ENCODE measurements at regions not wholly inside any gene's neighbourhood (a gene's known extent, or its start where the extent isn't known, plus 50 kb on each side); places are given as distances from the start of the nearest gene placed in this dataset.

DNA sequence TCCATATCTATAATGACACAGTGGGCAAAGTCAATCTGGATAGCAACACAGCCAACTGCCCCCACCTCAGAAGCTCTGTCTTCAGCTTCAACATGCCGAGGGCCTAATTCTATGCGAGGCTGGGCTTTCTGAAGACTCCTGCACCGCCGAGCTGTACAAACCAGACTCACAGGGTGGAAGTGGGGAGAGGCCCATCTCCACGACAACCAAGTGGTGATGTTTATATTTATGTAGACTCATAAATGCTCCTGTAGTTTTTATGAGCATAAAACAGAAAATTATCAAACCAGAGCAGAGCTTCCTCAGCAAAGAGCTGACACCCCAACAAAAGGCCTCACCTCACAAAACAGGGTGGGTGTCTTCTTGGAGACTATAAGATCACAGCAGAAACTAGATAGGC lies 77.0 kb upstream of the LGALSL start:
- Histone ChIP-seq H3K27ac (ENCODE audit: low read depth in 1 of 2, low read length in 1 of 2) (no peak overlapping the region), H3K27me3 (ENCODE audit: control insufficient read depth in 2 of 2, insufficient read depth in 1 of 2, low read length in 1 of 2) (no peaks in the 10 kb centered on the region), H3K36me3 (ENCODE audit: control insufficient read depth in 2 of 2, insufficient read depth in 2 of 2, low read length in 1 of 2) (no peaks in the 10 kb centered on the region), H3K4me3 (ENCODE audit: low read length in 2 of 2) (no peak overlapping the region), H3K9me3 (ENCODE audit: control insufficient read depth in 2 of 2, insufficient read depth in 1 of 2, low read length in 1 of 2) (no peaks in the 10 kb centered on the region), H3K4me1 (ENCODE audit: control insufficient read depth in 2 of 2, insufficient read depth in 2 of 2, low read length in 2 of 2) (no peaks in the 10 kb centered on the region)
- no peak for DNase-seq (ENCODE audit: low read depth in 6 of 9, low spot score in 9 of 9)
- 92% methylated on average over 5 of the region's 5 CpGs for WGBS

DNA sequence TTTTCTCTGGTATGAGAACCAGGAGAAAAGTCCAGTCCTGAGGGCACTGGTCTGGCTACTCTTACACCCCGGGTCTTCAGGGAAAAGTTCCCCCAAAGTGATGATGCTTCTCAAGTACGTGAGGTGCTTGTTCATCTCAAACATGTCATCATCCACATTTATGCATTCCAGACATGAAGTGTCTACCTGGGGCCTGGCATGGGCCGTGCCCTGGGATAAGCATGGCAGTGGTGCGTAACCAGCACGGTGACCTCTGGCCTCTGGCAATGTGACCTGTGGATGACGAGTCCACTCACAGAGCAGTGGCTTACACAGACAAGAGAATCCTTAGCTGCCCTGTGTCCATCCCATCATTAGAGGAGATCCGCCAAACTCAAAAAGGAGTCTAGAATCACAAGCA lies 74.8 kb upstream of the LGALSL start:
- H3K4me3 ChIP-seq (ENCODE audit: low read length in 2 of 2) = no peak overlapping the region
- H3K4me1 ChIP-seq (ENCODE audit: control insufficient read depth in 2 of 2, insufficient read depth in 2 of 2, low read length in 2 of 2) = no peaks in the 10 kb centered on the region
- H3K36me3 ChIP-seq (ENCODE audit: control insufficient read depth in 2 of 2, insufficient read depth in 2 of 2, low read length in 1 of 2) = no peaks in the 10 kb centered on the region
- H3K27me3 ChIP-seq (ENCODE audit: control insufficient read depth in 2 of 2, insufficient read depth in 1 of 2, low read length in 1 of 2) = no peaks in the 10 kb centered on the region
- no peaks in the 10 kb centered on the region for H3K9me3 ChIP-seq (ENCODE audit: control insufficient read depth in 2 of 2, insufficient read depth in 1 of 2, low read length in 1 of 2)
- no peak for DNase-seq (ENCODE audit: low read depth in 6 of 9, low spot score in 9 of 9)
- WGBS = 97% methylated on average over 7 of the region's 7 CpGs
- H3K27ac ChIP-seq (ENCODE audit: low read depth in 1 of 2, low read length in 1 of 2) = no peak overlapping the region

DNA sequence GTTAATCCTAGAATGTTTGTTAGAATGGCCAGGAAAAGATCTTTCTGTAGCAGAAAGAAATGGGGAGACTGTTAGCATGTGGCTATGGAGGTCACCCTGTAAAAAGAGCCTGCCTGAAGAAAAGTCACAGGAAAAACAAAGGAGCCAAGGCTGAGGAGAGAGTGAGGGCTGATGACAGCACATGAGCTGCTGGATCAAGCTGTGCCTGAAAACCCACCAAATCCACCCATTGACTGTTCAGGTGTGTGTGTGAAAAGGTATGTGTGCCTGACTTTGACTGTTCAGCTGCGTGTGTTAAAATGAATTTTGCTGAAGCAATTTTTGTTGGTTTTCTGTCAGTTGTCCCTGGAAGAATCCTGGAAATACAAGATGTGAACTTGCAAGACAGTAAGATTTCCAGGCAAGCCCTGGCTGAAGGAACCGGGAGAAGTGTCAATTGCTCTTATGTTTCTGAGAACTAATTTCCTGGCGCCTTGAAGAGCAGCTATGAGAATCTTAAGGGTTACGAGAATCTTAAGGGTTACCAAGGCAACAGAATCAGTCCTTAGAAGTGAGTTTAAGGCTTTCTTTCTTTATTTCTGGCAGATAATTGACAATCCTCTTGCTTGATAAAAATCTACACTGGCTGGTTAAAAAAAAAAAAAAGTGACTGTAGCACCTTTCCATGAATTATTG lies 73.0 kb upstream of the LGALSL start:
- 93% methylated on average over 4 of the region's 4 CpGs for WGBS
- Histone ChIP-seq H3K9me3 (ENCODE audit: control insufficient read depth in 2 of 2, insufficient read depth in 1 of 2, low read length in 1 of 2) (no peaks in the 10 kb centered on the region), H3K4me1 (ENCODE audit: control insufficient read depth in 2 of 2, insufficient read depth in 2 of 2, low read length in 2 of 2) (no peaks in the 10 kb centered on the region), H3K4me3 (ENCODE audit: low read length in 2 of 2) (no peak overlapping the region), H3K27ac (ENCODE audit: low read depth in 1 of 2, low read length in 1 of 2) (no peak overlapping the region), H3K36me3 (ENCODE audit: control insufficient read depth in 2 of 2, insufficient read depth in 2 of 2, low read length in 1 of 2) (no peaks in the 10 kb centered on the region), H3K27me3 (ENCODE audit: control insufficient read depth in 2 of 2, insufficient read depth in 1 of 2, low read length in 1 of 2) (no peaks in the 10 kb centered on the region)
- no peak for DNase-seq (ENCODE audit: low read depth in 6 of 9, low spot score in 9 of 9)

DNA sequence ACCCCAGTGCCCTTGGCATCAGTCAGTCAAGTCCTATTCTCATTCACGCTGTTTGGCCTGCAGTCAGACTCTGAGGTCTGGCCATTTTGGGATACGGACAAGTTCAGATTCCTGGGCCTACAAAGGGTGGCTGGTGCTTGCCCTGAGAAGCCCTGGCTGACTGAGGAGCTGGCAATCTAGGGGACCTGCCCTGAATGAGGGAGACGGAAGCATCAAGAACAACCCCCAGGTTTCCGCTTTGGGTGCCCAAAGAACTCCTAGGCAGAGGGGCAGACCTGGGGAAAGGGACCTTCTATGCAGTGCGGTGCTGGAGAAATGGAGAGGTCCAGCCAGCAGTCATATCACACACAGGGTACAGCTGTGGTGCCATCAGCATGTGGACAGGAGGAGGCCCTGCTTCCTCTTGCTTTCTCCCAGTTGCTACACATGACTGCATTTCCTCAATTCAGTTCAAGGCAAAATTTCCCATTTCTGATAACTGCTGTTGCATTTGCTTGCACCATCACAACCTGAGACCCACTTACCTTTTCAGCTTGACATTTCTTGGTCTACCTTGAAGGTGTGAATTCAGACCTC lies 70.9 kb upstream of the LGALSL start:
- 91% methylated on average over 5 of the region's 5 CpGs for WGBS
- Histone ChIP-seq H3K27me3 (ENCODE audit: control insufficient read depth in 2 of 2, insufficient read depth in 1 of 2, low read length in 1 of 2) (no peaks in the 10 kb centered on the region), H3K4me3 (ENCODE audit: low read length in 2 of 2) (no peak overlapping the region), H3K27ac (ENCODE audit: low read depth in 1 of 2, low read length in 1 of 2) (no peak overlapping the region), H3K9me3 (ENCODE audit: control insufficient read depth in 2 of 2, insufficient read depth in 1 of 2, low read length in 1 of 2) (no peaks in the 10 kb centered on the region), H3K4me1 (ENCODE audit: control insufficient read depth in 2 of 2, insufficient read depth in 2 of 2, low read length in 2 of 2) (no peaks in the 10 kb centered on the region), H3K36me3 (ENCODE audit: control insufficient read depth in 2 of 2, insufficient read depth in 2 of 2, low read length in 1 of 2) (no peaks in the 10 kb centered on the region)
- no peak for DNase-seq (ENCODE audit: low read depth in 6 of 9, low spot score in 9 of 9)

DNA sequence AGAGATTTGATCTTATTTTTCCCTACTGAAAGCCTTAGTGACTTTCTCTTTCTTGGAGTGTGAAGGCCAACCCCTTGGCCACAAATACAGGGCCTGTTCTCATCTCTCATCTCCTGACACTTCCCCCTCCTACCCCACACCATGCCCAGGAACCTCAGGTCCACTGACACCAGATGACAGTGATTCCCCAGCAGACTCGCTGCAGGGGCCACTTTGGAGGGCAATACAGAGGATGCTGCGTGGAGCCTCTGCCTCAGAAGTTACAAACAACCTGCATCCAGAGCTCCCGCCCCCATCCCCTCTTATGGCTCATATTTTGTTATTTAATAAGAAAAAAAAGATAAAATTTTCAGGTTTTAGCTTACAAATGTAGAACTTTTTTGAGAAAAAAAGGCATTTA lies 70.1 kb upstream of the LGALSL start:
- H3K36me3 ChIP-seq (ENCODE audit: control insufficient read depth in 2 of 2, insufficient read depth in 2 of 2, low read length in 1 of 2) = no peaks in the 10 kb centered on the region
- H3K4me1 ChIP-seq (ENCODE audit: control insufficient read depth in 2 of 2, insufficient read depth in 2 of 2, low read length in 2 of 2) = no peaks in the 10 kb centered on the region
- WGBS = 94% methylated on average over 3 of the region's 3 CpGs

DNA sequence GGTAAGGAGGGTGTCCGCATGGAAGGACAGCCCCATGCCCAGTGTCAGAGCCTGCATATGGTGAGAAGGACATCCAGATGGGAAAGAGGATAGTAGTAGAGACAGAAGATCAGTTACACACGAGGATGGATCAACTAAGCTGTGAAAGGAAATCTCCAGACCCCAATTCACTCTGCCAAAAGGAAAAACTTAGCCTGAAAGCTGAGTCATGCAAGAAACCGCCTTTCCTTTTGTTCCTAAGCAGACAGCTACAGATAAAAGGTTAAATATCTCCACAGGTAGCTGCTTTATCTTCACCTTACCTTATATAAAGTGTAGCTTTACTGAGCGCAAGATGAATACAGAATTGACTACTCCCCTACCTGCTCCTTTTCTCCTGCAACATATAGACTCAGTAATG lies 67.3 kb upstream of the LGALSL start:
- Histone ChIP-seq H3K27ac (ENCODE audit: low read depth in 1 of 2, low read length in 1 of 2) (no peak overlapping the region), H3K4me3 (ENCODE audit: low read length in 2 of 2) (no peak overlapping the region), H3K9me3 (ENCODE audit: control insufficient read depth in 2 of 2, insufficient read depth in 1 of 2, low read length in 1 of 2) (no peaks in the 10 kb centered on the region), H3K4me1 (ENCODE audit: control insufficient read depth in 2 of 2, insufficient read depth in 2 of 2, low read length in 2 of 2) (no peaks in the 10 kb centered on the region), H3K27me3 (ENCODE audit: control insufficient read depth in 2 of 2, insufficient read depth in 1 of 2, low read length in 1 of 2) (no peaks in the 10 kb centered on the region), H3K36me3 (ENCODE audit: control insufficient read depth in 2 of 2, insufficient read depth in 2 of 2, low read length in 1 of 2) (no peaks in the 10 kb centered on the region)
- DNase-seq (ENCODE audit: low read depth in 6 of 9, low spot score in 9 of 9) = no peak
- 85% methylated on average over 4 of the region's 4 CpGs for WGBS

More for the DNA sequence above, 70.1 kb upstream of the LGALSL start:
- H3K4me3 ChIP-seq (ENCODE audit: low read length in 2 of 2) = no peak overlapping the region
- no peaks in the 10 kb centered on the region for H3K27me3 ChIP-seq (ENCODE audit: control insufficient read depth in 2 of 2, insufficient read depth in 1 of 2, low read length in 1 of 2)
- no peaks in the 10 kb centered on the region for H3K9me3 ChIP-seq (ENCODE audit: control insufficient read depth in 2 of 2, insufficient read depth in 1 of 2, low read length in 1 of 2)
- no peak for DNase-seq (ENCODE audit: low read depth in 6 of 9, low spot score in 9 of 9)
- H3K27ac ChIP-seq (ENCODE audit: low read depth in 1 of 2, low read length in 1 of 2) = no peak overlapping the region

DNA sequence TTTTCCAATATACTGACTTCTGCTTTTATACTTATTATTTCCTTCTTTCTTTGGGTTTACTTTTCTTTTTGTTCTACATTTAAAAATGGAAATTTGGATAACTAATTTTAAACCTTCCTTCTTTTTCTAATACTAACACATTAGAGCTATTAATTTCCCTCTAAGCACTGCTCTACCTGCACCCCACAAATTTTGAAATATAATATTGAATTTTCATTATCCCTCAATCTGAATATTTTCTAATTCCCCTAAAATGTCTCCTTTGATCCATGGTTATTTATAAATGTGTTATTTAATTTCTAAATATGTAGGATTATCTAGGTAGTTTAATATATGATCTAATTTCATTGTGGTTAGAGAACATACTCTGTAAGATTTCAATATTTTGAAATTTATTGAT lies 63.4 kb upstream of the LGALSL start:
- no peak overlapping the region for H3K27ac ChIP-seq (ENCODE audit: low read depth in 1 of 2, low read length in 1 of 2)

DNA sequence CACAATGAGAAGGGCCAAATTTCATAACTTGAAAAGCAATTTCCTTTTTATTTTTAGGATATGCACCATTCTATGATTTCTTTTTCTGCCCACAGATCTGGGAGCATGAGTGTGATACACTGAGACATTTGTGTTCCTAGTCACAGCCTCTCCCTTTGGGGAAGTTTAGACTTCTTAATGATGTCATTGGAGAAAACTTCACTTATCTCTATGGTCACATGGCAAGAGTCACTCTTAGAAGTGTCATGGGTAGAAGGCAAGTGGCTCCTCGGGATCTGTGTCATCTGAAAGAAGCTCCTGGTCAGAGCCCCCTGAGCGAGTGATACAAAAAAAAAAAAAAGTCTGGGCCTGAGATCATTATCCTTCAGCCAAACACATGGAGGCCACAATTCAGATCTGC lies 62.5 kb upstream of the LGALSL start:
- 94% methylated on average over 2 of the region's 2 CpGs for WGBS
- Histone ChIP-seq H3K9me3 (ENCODE audit: control insufficient read depth in 2 of 2, insufficient read depth in 1 of 2, low read length in 1 of 2) (no peaks in the 10 kb centered on the region), H3K27ac (ENCODE audit: low read depth in 1 of 2, low read length in 1 of 2) (no peak overlapping the region), H3K27me3 (ENCODE audit: control insufficient read depth in 2 of 2, insufficient read depth in 1 of 2, low read length in 1 of 2) (no peaks in the 10 kb centered on the region), H3K4me1 (ENCODE audit: control insufficient read depth in 2 of 2, insufficient read depth in 2 of 2, low read length in 2 of 2) (no peaks in the 10 kb centered on the region), H3K4me3 (ENCODE audit: low read length in 2 of 2) (no peak overlapping the region), H3K36me3 (ENCODE audit: control insufficient read depth in 2 of 2, insufficient read depth in 2 of 2, low read length in 1 of 2) (no peaks in the 10 kb centered on the region)
- no peak for DNase-seq (ENCODE audit: low read depth in 6 of 9, low spot score in 9 of 9)

More for the DNA sequence above, 63.4 kb upstream of the LGALSL start:
- Histone ChIP-seq H3K9me3 (ENCODE audit: control insufficient read depth in 2 of 2, insufficient read depth in 1 of 2, low read length in 1 of 2) (no peaks in the 10 kb centered on the region), H3K4me1 (ENCODE audit: control insufficient read depth in 2 of 2, insufficient read depth in 2 of 2, low read length in 2 of 2) (no peaks in the 10 kb centered on the region), H3K27me3 (ENCODE audit: control insufficient read depth in 2 of 2, insufficient read depth in 1 of 2, low read length in 1 of 2) (no peaks in the 10 kb centered on the region), H3K4me3 (ENCODE audit: low read length in 2 of 2) (no peak overlapping the region), H3K36me3 (ENCODE audit: control insufficient read depth in 2 of 2, insufficient read depth in 2 of 2, low read length in 1 of 2) (no peaks in the 10 kb centered on the region)
- DNase-seq (ENCODE audit: low read depth in 6 of 9, low spot score in 9 of 9) = no peak

DNA sequence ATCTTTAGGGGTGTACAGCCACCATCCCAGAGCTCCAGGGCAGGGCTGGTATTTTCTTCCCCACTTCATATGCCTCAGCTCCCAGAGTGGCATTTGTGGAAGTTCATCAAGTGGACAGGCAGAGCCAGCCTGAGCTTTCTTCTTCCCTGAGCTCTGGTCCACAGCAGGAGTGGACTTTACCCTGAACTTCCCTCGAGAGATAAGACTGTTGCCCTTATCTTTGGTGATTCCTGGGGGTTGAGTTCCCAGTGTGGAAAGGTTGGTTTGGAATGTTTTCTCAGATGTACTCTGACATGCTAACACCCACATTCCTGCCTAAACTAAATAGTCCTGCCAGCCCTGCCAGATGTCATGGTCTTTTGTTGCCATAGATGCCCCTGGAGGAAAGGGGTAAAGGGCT lies 62.0 kb upstream of the LGALSL start:
- DNase-seq (ENCODE audit: low read depth in 6 of 9, low spot score in 9 of 9) = no peak
- no peaks in the 10 kb centered on the region for H3K4me1 ChIP-seq (ENCODE audit: control insufficient read depth in 2 of 2, insufficient read depth in 2 of 2, low read length in 2 of 2)
- no peaks in the 10 kb centered on the region for H3K36me3 ChIP-seq (ENCODE audit: control insufficient read depth in 2 of 2, insufficient read depth in 2 of 2, low read length in 1 of 2)
- no peaks in the 10 kb centered on the region for H3K9me3 ChIP-seq (ENCODE audit: control insufficient read depth in 2 of 2, insufficient read depth in 1 of 2, low read length in 1 of 2)
- 92% methylated on average over 1 of the region's 1 CpG for WGBS
- no peaks in the 10 kb centered on the region for H3K27me3 ChIP-seq (ENCODE audit: control insufficient read depth in 2 of 2, insufficient read depth in 1 of 2, low read length in 1 of 2)
- no peak overlapping the region for H3K4me3 ChIP-seq (ENCODE audit: low read length in 2 of 2)
- no peak overlapping the region for H3K27ac ChIP-seq (ENCODE audit: low read depth in 1 of 2, low read length in 1 of 2)
